GM04504 (cell line): ENCODE measurements at regions not wholly inside any gene's neighbourhood (a gene's known extent, or its start where the extent isn't known, plus 50 kb on each side); places are given as distances from the start of the nearest gene placed in this dataset.
"Not testable (repeated sequence)": the region's sequence is repeated elsewhere in the genome, so short reads cannot be mapped to it uniquely, and the experiment has no call there.

Source experiments
- DNase-seq: peaks from one replicate; pipeline ENCODE4 v3.0.0-alpha.2; 2012; ENCODE audit warnings: low read depth

DNA sequence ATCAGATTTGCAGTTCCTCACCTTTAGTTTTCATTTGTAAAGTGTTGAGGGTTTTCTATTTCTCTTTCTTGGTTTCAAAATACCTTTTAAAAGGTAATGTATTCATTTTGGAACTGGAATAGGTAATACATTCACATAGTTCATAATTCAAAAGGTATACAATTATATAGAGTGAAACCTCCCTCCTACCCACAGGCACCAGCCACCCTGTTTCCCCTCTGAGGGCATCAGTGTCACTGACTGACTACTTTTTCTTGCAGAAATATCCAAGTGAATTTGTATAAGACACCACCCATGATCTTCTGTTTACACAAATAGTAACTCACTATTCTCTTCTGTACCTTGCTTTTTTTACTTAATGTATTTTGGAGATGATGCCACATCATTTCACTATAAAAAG is 139.6 kb upstream of the EGLN3 start:
- no peak for DNase-seq

DNA sequence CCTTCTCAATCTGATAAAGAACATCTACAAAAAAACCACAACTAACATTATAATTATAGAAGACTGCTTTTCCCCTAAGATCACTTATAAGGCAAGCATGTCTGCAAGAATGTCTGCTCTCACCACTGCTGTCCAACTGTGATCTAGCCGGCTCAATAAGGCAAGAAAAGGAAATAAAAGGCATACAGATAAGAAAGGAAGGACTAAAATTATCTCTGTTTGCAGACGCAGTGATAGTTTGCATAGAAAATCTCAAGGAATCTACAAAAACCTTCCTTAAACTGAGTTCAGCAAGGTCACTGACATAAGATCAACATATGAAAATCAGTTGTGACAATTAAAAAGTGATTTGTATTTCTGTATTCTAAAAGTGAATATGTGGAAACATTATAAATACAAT is 138.0 kb upstream of the EGLN3 start:
- DNase-seq = no peak

DNA sequence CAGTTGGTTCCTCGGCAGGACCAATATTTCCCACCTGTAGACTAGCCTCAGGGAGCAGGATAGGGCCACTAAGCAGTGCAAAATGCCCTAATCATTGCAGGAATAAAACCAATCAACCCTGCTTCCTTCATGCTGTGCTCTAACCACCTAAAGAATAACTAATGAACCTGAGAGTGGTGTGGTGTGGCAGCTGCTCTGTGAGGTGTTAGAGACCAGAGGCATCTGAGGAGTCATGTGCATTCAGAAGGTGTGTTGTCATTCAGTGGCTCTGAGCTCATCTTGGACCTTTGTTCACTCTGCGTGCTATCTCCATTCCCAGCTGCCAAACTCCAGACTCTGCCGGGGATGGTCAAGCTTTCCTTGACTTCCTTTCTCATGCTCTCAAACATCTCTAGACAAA is 136.7 kb upstream of the EGLN3 start:
- DNase-seq = no peak

DNA sequence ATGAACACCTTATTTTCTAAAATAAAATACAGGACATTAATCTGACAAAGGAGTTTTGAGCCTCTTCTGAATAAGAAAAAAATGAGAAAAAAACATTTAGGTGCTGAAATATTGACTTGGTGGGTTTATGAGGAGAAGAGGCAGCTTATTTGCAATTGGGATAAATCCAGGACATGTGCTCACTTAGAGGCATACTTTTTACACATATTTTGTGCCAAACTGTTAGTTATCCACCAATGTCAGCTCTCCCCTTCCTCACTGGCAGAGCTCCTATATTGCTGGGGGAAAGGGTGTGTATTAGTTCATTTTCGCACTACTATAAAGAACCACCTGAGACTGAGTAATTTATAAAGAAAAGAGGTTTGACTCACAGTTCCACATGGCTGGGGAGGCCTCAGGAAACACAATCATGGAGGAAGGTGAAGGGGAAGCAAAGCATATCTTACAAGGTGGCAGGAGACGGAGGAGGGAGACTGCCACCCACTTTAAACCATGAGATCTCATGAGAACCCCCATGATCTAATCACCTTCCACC is 135.4 kb upstream of the EGLN3 start:
- DNase-seq = no peak

DNA sequence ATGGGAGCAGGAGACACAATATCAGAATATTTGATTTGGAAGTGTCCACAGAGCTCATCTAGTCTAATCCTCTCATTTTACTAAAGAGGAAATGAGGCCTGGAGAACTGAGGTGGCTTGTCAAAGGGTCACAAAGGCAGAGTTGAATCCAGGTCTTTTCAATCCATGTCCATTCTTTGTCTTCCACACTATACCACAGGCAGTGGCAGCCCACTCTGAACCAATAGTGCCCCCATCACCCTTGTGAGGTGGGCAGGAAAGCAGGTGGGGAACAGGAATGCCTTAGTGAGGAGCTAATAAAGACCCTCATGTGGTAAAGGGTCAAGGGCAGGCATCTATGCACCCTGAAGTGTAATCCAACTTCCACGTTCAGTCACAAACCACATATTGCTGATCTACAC is 134.8 kb upstream of the EGLN3 start:
- DNase-seq = no peak

DNA sequence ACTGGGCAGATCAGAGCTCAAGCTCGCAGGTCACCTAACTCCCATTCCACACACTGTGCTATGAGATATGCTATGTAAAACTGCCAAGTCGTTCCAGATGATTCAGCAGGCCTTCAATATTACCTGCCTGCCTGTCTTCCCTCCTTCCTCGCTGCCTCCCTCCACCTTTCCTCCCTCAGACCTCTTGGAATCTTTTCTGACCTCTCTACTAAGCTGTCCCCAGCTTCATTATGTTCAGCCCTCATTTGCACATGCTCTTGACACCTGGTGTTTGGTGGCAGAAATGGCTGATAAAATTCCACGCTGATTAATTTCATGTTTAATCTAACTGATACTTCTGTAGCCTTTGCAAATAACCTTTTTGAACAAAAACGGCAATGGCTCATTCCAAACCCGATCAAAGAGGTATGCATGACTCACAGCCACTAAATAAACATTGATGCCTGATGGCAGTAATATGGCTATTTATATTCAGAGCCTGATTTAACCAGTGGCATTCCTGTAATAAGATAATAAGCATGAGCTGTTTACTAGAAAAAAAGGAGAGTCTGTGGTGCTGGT is 130.8 kb upstream of the EGLN3 start:
- no peak for DNase-seq

DNA sequence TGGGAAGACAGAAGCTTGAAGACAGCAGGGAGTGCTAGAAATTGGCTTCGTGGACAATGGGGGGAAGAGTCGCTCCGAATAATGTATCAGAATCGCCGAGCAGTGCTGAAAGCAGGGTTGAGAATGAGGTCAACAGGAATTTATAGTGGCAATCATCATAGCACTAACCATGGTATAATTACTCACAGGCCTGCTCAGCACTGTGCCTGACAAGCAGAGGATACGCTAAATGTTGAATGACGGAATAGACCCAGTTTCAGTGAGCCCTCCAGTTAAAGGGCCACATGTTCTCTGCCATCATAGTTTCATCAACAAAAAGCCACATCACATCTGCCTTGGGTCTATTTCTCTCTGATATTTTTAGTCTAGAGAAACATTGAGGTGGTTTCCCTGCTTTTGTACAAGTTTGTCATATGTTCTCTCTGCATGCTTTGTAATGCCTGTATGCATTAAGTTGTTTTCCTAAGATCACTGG is 130.3 kb upstream of the EGLN3 start:
- no peak for DNase-seq

DNA sequence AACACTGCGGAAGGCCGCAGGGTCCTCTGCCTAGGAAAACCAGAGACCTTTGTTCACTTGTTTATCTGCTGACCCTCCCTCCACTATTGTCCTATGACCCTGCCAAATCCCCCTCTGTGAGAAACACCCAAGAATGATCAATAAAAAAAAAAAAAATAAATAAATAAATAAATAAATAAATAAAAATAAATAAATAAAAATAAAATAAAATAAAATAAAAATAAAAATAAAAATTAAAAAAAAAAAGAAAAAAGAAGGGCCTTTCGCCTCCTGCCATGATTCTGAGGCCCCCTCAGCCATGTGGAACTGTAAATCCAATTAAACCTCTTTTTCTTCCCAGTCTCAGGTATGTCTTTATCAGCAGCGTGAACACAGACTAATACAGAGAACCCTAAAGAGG is 128.8 kb upstream of the EGLN3 start:
- DNase-seq = not testable (repeated sequence)

DNA sequence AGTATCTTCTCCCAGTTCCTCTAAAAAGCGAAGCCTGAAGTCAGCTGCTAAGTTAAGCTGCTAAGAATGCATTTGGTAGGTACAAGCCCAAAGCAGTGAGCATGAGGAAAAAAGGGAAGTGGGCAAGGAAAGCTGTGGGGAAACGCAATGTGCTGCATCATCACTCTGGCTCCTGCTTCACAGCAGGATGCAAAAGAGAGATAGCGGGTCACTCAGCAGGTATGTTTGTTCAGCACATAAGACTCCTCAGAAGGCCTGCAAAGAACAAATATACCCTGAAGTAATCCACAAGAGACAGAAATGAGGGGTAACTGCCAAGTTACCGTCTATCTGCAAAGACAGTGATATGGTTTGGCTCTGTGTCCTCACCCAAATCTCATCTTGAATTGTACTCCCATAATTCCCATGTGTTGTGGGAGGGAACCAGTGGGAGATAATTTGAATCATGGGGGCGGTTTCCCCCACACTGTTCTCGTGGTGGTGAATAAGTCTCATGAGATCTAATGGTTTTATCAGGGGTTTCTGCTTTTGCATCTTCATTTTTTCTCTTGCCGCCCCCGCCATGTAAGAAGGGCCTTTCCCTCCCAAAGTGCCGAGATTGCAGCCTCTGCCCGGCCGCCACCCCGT is 127.4 kb upstream of the EGLN3 start:
- DNase-seq = no peak

DNA sequence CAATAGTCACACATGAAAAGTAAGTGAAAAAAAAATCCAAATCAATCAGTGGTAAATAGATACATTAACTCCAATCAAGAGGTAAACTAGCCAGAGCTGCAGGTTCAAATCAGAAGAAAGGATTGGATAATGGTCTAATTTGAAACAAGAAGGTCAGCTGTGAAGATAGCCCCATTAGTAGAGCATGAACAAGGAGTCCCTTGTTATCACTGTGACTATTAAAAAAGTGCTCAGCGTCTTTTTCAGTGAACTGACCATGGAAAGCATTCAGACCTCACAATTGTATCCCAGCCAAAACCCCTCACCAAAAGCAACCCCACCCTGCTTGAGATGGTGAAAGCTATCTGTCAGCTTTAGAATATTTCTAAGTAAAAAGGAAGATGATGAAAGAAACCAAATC is 125.0 kb upstream of the EGLN3 start:
- no peak for DNase-seq

DNA sequence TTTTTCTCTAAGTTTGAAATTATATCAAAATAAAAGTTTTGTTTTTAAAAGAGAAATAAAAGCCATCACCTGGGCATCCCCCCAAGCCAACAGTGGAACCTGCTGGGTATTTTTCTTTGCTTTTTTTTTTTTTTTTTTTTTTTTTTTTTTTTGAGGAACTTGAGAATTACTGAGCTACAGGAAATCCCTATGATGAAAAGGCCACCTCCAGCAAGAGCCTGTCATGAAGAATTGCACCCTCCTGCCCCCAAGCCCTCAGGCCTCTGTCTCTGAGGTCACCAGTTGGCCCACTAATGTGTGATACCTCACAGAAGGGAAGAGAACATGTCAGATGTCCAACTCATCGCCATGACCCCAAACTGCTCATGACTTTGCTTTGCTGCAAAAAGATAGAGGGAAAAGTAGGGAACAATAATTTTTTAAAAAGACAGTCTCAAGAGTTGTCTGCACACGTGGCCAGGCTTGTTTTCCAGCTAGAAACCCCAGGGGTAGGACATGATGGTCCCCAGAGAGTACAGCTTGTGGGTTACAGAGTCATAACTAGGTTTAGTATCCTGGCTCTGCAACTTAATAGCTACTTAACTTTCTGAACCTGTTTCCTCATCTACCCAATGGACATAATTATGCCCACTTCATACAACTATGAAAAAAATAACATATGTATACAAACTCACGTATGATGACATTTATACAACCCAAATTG is 124.3 kb upstream of the EGLN3 start:
- no peak for DNase-seq

DNA sequence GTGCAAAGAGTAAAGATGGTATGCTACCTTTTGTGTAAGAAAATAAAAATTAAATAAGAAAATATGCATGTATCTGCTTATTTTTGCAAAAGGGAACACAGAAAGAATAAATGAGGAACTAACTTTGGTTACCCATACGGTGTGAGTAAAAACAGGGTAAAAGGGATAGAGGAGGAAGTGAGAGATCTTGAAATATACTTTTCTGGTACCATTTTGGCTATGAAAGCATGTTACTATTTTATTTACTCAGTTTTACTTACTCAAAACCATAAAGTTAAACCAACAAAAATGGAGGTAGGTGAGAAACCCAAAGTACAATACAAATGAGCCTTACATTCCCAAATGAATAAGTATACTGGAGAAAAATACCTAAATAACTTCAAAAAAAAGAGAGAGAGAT is 122.0 kb upstream of the EGLN3 start:
- no peak for DNase-seq

DNA sequence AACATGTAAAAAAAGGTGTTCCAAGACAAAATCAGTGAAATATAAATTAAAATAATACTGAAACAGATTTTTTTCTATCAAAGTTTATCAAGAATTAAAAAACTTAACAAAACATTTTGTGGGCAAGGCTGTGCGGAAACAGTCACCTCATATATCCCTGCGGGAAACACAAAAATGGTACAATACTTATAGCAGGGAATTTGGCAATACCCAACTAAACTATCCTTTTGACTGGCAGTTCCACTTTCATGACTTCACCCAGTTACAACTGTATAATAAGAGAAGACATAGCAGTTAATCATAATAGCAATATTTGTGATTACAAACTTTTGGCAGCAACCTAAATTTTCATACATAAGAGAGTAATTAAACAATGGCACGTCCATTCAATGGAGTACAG is 121.5 kb upstream of the EGLN3 start:
- DNase-seq = no peak

DNA sequence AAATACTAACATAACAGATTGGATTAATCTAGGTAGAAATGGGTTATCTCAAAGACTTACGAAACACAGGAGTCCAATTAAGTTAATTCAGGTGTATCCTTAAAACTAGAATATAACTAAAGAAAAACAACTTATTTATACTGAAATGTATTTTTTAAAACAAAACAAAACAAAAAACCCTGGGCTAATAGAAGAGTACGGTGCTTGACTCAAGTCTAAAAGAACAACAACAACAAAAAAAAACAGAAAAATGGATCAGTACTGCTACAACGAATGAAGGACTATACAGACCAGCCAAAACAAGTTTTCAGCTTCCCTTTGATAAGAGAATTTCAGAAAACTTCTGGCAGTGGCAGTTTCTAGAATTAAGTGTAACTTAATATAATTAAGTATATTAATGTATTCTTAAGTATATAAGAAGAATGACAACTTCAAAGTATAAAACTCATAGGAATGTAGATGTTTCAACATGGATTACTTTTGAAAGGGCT is 120.1 kb upstream of the EGLN3 start:
- no peak for DNase-seq

DNA sequence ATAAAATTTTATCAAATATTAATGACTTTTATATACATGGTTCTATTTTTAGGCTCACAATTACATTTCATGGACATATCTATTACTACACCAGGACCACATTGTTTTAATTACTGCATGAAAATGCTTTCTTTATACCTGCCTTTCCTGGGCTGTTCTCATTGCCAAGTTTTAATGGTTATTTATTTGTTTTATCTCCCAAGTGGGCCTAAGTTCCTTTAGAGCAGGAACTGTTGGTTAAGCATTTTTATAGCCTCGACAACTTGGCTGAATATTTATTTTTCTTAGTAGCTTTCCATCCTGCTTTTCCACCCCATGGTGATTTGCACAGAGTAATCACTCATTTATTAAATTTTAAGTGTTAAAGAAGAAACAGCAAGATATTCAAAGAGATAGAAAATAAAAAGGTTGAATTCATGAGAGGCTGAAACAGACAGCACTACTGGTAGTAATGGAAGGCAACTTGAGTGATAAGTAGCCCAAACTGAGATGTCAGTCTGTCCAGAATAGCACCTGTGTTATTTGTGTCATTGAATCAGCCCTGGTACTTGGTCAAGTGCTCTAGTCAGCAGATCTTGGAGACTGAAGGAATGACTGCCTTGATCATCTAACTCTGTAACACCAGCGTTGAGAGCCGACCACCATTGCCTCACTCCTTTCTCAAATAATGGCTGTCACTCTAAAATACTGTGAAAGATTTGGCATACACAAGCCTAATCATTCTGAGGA is 119.1 kb upstream of the EGLN3 start:
- no peak for DNase-seq

DNA sequence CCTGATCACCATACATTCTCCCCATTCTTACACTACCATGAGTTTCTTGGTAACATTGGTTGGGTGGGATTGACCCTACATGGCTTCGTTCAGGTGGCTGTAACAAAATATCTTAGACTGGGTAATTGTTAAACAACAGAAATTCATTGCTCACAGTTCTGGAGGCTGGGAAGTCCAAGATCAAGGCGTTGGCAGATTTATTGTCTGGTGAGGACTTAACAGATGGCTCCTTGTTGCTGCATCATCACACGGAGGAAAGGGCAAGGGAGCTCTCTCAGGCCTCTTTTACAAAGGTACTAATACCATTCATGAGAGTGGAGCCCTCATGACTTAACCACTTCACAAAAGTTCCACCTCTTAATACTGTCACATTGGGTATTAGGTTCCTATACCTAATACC is 116.7 kb upstream of the EGLN3 start:
- no peak for DNase-seq

DNA sequence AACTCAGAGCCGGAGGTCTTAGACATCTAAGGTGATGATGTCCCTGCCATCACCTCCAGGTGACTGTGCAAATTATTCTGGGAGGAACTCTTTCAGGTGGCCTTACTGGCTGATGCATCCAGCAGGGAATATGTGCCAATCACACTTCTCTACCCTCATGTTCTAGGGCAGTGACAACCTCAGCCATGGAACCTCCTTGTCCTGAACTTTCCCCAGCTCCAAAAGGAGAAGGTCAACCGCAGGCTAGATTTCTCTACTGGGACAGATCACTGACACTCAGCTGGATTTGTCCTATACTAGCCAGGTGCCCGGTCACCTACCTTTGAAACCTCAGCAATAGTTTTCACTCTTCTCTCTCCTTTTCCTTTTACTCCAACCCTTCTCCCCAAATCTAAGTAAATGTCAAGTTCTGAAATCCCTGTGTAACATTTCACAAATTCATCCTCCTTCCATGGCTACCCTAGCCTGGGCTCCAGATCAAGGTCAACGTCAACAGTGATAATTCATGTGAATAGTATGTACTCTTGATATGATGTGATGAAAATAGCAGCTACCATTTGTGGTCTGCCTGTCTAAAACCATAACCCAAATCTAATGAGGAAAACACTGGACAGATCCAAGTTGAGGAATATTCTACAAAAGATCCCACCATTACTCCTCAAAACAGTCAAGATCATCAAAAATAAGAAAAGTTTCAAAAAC is 115.0 kb upstream of the EGLN3 start:
- no peak for DNase-seq

DNA sequence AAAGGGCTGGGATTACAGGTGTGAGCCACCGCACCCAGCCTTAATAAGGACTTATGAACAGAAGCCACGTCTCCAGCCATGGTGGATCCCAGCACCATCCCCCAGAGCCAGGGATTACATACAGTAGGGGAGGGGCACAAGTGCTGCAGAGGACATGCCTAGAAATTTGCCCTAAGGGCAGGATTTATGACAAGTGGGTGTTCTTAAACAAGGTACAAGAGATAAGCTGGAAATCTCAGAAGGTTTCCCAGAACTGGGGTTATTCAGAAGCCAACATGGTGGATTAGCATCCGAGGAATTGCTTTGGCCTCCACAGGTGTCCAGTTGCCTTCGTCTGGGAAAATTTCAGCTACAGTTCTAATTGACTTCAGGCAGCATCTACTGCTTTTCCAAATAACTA is 114.4 kb upstream of the EGLN3 start:
- DNase-seq = no peak

DNA sequence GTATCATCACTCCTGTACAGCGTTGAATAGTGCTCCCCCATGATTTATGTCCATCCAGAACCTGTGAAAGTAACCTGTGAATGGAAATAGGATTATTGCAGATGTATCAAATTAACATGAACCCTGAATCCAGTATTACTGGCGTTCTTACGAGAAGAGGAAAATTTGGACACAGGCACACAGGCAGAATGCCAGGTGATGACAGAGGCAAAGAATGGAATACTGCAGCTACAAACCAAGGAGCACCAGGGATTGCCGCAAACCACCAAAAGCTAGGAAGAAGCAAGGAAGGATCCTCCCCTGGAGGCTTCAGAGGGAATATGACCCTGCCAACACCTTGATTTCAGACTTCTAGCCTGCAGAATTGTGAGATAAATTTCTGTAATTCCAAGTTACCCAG is 113.5 kb upstream of the EGLN3 start:
- peak; percentile 45 for DNase-seq

DNA sequence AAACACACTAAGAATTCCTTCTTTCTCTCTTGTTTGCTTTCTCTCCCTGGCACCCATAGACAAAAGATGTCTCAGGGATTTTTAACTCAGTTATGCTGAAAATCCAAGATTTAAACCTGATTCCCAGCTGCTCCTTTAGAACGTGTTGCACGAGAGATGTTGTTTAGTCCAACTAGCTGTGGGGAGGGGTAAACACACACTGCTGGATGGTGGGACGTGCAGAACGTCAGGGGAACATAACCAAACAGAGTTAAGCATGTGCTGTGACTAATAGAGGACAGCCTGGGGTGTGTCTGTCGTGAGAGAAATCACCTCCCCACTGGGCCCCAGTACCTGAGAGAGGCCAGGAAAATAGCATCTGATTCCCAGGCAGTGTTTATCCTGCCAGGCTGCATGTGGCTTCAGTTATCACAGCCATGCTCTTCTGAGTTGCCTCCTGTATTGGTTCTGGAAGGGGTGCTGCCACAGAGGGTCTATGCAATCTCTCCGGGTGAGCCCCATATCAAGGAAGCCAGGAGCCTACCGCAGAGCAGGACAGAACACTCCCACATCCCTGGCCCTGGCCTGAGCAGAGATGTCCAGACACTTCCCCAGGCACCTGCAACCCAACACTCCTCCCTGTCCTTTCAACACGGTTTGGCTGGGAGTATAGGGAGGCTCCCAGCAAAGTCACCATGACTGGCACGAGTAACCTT is 112.7 kb upstream of the EGLN3 start:
- no peak for DNase-seq

DNA sequence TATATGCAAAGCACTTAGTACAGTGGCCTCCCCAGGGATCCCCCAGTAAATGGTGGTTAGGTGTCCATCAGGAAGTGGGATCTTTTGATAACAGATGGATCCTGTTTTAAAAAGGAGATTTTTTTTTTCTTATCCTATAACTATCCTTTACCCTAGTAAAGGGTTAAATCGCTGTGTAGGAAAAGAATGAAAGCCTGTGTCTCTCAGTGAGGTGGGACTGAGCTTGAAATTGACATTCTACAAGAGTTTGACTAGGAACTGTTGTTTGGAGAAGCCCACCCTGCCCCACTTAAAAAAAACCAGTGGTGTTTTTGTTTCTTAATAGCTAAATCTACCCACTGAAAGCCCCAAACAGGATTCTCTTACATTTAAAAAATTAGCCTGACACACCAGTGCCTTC is 112.2 kb upstream of the EGLN3 start:
- DNase-seq = no peak
